GM23338 (cell line): ENCODE measurements at regions not wholly inside any gene's neighbourhood (a gene's known extent, or its start where the extent isn't known, plus 50 kb on each side); places are given as distances from the start of the nearest gene placed in this dataset.

Experiments used
- ATAC-seq: fragments of 200-7000 bp; cut with Tn5 transposase; 3 replicates; pipeline ENCODE4 v1.9.1; 2020
- DNase-seq: peaks from one replicate; pipeline ENCODE4 v3.0.0-alpha.2; 2015; ENCODE audit warnings: low spot score
- H2AFZ ChIP-seq: fragments of 200-600 bp; sonication (generic); 2 replicates; pipeline ENCODE4 v1.8.0; 2016; ENCODE audit warnings: antibody characterized with exemption, mild to moderate bottlenecking, moderate library complexity
- H3F3A ChIP-seq: fragments of 200-600 bp; sonication (generic); replicated peaks from 2 replicates; pipeline ENCODE4 v1.8.0; 2017; ENCODE audit warnings: antibody characterized with exemption, mixed run types, low read depth
- H3K27ac ChIP-seq: fragments of 200-600 bp; sonication (generic); 2 replicates; pipeline ENCODE4 v1.6.1; 2016; ENCODE audit warnings: low read depth
- H3K27me3 ChIP-seq: fragments of 200-600 bp; sonication (generic); 2 replicates; pipeline ENCODE4 v1.8.0; 2016; ENCODE audit warnings: mild to moderate bottlenecking, mixed run types, moderate library complexity; ENCODE audit not compliant: insufficient read depth
- H3K36me3 ChIP-seq: fragments of 200-600 bp; sonication (generic); 2 replicates; pipeline ENCODE4 v1.8.0; 2016; ENCODE audit warnings: mild to moderate bottlenecking; ENCODE audit not compliant: insufficient read depth
- H3K4me1 ChIP-seq: fragments of 200-600 bp; sonication (generic); 2 replicates; pipeline ENCODE4 v1.8.0; 2016; ENCODE audit warnings: mild to moderate bottlenecking, moderate library complexity; ENCODE audit not compliant: insufficient read depth
- H3K4me2 ChIP-seq: fragments of 200-600 bp; sonication (generic); 2 replicates; pipeline ENCODE4 v1.7.1; 2017; ENCODE audit warnings: mixed run types
- H3K4me3 ChIP-seq: fragments of 200-600 bp; sonication (generic); 2 replicates; pipeline ENCODE4 v1.6.1; 2016; ENCODE audit warnings: mixed run types
- H3K79me2 ChIP-seq: fragments of 200-600 bp; sonication (generic); replicated peaks from 2 replicates; pipeline ENCODE4 v1.8.0; 2017; ENCODE audit warnings: mild to moderate bottlenecking; ENCODE audit not compliant: insufficient read depth
- H3K9me2 ChIP-seq: fragments of 200-600 bp; sonication (generic); 2 replicates; pipeline ENCODE4 v1.8.0; 2017; ENCODE audit not compliant: insufficient read depth
- H4K20me1 ChIP-seq: fragments of 200-600 bp; sonication (generic); replicated peaks from 2 replicates; pipeline ENCODE4 v1.8.0; 2017; ENCODE audit warnings: mild to moderate bottlenecking; ENCODE audit not compliant: insufficient read depth
- H3K27ac Mint-ChIP-seq: 2 replicates; pipeline ENCODE4 v1.8.0; 2020; ENCODE audit warnings: inconsistent platforms, mild to moderate bottlenecking, moderate library complexity, mixed read lengths
- H3K27me3 Mint-ChIP-seq: 3 replicates; pipeline ENCODE4 v1.8.0; 2022; ENCODE audit warnings: low read depth, mild to moderate bottlenecking, moderate library complexity, mixed read lengths, inconsistent platforms; ENCODE audit not compliant: insufficient read depth, poor library complexity
- H3K36me3 Mint-ChIP-seq: 3 replicates; pipeline ENCODE4 v1.8.0; 2021; ENCODE audit warnings: low read depth, mild to moderate bottlenecking, inconsistent platforms, moderate library complexity, mixed read lengths
- H3K4me1 Mint-ChIP-seq: 3 replicates; pipeline ENCODE4 v1.8.0; 2020; ENCODE audit warnings: mild to moderate bottlenecking, inconsistent platforms, mixed read lengths
- H3K4me3 Mint-ChIP-seq: 3 replicates; pipeline ENCODE4 v1.8.0; 2021; ENCODE audit warnings: moderate library complexity, mild to moderate bottlenecking, inconsistent platforms, mixed read lengths
- H3K9me3 Mint-ChIP-seq: 3 replicates; pipeline ENCODE4 v1.8.0; 2020; ENCODE audit warnings: moderate library complexity, mild to moderate bottlenecking, inconsistent platforms, mixed read lengths
- EZH2 ChIP-seq: fragments of 200-600 bp; sonication (generic); IDR thresholded peaks from one replicate; pipeline ENCODE4 v1.8.0; 2017; ENCODE audit warnings: antibody characterized with exemption, mild to moderate bottlenecking, low read depth; ENCODE audit not compliant: unreplicated experiment
- EZH2phosphoT487 ChIP-seq: fragments of 200-600 bp; sonication (generic); IDR thresholded peaks from one replicate; pipeline ENCODE4 v1.8.1; 2018; ENCODE audit warnings: antibody characterized with exemption; ENCODE audit not compliant: unreplicated experiment
- NANOG ChIP-seq: IDR thresholded peaks from 2 replicates; pipeline ENCODE4 v1.6.1; 2016; ENCODE audit warnings: antibody characterized with exemption, borderline replicate concordance
- ZNF114 ChIP-seq: fragments of 250-450 bp; sonication (Bioruptor Pico); IDR thresholded peaks from 2 replicates; pipeline ENCODE4 v1.5.0; 2020; ENCODE audit warnings: mild to moderate bottlenecking, moderate library complexity
- ZNF331 ChIP-seq: fragments of 250-450 bp; sonication (Bioruptor Pico); IDR thresholded peaks from 2 replicates; pipeline ENCODE4 v1.5.0; 2020; ENCODE audit warnings: low read depth, mild to moderate bottlenecking, moderate library complexity
- TF ChIP-seq, protein P1 (sequence below): fragments of 250-450 bp; sonication (Bioruptor Pico); IDR thresholded peaks from 2 replicates; pipeline ENCODE4 v1.5.0; 2020; ENCODE audit warnings: mild to moderate bottlenecking, moderate library complexity
- TF ChIP-seq, protein P2 (sequence below), 2 experiments: fragments of 200-600 bp in 1 of 2; sonication (generic) in 1 of 2; conservative IDR thresholded peaks; 2 replicates each; pipeline versions ENCODE4 v1.5.1 to v1.6.1; 2016 to 2017; ENCODE audit warnings: antibody characterized with exemption in 2 of 2, low read depth in 2 of 2, mild to moderate bottlenecking in 2 of 2, moderate library complexity in 1 of 2

DNA sequence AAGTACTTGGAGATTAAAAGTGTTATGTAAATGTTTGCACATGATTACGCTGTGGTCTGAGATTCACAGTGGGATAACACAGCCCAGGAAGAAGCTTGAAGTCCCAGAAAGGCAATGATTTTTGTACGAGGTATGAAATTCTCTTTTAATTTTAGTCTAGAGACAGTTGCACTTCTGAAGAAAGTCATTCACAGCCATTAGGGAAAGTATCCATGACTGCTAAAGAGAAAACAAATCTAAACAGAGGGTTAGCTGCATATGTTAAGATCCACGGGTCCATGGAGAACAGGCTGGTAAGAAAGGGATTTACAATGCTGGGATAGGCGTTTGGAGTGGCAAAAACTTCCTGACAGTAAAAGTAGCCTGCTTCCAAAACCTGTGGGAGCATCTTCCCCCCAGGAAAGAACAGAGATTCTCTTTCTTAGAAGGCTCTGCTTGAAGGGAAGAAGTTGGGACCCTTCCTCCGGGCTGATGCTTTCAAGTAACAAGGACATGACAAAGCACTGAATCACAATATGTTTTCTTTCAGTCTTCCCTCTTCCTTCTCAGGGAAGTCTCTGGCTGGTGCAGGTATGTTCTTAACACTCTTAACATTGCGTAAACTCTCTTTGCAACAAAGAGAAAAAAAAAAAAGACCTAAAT is 220.8 kb upstream of the CELF2 start:
- TF ChIP-seq, protein P1, sequence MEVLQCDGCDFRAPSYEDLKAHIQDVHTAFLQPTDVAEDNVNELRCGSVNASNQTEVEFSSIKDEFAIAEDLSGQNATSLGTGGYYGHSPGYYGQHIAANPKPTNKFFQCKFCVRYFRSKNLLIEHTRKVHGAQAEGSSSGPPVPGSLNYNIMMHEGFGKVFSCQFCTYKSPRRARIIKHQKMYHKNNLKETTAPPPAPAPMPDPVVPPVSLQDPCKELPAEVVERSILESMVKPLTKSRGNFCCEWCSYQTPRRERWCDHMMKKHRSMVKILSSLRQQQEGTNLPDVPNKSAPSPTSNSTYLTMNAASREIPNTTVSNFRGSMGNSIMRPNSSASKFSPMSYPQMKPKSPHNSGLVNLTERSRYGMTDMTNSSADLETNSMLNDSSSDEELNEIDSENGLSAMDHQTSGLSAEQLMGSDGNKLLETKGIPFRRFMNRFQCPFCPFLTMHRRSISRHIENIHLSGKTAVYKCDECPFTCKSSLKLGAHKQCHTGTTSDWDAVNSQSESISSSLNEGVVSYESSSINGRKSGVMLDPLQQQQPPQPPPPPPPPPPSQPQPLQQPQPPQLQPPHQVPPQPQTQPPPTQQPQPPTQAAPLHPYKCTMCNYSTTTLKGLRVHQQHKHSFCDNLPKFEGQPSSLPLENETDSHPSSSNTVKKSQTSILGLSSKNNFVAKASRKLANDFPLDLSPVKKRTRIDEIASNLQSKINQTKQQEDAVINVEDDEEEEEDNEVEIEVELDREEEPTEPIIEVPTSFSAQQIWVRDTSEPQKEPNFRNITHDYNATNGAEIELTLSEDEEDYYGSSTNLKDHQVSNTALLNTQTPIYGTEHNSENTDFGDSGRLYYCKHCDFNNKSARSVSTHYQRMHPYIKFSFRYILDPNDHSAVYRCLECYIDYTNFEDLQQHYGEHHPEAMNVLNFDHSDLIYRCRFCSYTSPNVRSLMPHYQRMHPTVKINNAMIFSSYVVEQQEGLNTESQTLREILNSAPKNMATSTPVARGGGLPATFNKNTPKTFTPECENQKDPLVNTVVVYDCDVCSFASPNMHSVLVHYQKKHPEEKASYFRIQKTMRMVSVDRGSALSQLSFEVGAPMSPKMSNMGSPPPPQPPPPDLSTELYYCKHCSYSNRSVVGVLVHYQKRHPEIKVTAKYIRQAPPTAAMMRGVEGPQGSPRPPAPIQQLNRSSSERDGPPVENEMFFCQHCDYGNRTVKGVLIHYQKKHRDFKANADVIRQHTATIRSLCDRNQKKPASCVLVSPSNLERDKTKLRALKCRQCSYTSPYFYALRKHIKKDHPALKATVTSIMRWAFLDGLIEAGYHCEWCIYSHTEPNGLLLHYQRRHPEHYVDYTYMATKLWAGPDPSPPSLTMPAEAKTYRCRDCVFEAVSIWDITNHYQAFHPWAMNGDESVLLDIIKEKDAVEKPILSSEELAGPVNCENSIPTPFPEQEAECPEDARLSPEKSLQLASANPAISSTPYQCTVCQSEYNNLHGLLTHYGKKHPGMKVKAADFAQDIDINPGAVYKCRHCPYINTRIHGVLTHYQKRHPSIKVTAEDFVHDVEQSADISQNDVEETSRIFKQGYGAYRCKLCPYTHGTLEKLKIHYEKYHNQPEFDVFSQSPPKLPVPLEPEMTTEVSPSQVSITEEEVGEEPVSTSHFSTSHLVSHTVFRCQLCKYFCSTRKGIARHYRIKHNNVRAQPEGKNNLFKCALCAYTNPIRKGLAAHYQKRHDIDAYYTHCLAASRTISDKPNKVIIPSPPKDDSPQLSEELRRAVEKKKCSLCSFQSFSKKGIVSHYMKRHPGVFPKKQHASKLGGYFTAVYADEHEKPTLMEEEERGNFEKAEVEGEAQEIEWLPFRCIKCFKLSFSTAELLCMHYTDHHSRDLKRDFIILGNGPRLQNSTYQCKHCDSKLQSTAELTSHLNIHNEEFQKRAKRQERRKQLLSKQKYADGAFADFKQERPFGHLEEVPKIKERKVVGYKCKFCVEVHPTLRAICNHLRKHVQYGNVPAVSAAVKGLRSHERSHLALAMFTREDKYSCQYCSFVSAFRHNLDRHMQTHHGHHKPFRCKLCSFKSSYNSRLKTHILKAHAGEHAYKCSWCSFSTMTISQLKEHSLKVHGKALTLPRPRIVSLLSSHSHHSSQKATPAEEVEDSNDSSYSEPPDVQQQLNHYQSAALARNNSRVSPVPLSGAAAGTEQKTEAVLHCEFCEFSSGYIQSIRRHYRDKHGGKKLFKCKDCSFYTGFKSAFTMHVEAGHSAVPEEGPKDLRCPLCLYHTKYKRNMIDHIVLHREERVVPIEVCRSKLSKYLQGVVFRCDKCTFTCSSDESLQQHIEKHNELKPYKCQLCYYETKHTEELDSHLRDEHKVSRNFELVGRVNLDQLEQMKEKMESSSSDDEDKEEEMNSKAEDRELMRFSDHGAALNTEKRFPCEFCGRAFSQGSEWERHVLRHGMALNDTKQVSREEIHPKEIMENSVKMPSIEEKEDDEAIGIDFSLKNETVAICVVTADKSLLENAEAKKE: peak; percentile 54; the same call in 1 of the 2 replicates
- TF ChIP-seq, protein P2, sequence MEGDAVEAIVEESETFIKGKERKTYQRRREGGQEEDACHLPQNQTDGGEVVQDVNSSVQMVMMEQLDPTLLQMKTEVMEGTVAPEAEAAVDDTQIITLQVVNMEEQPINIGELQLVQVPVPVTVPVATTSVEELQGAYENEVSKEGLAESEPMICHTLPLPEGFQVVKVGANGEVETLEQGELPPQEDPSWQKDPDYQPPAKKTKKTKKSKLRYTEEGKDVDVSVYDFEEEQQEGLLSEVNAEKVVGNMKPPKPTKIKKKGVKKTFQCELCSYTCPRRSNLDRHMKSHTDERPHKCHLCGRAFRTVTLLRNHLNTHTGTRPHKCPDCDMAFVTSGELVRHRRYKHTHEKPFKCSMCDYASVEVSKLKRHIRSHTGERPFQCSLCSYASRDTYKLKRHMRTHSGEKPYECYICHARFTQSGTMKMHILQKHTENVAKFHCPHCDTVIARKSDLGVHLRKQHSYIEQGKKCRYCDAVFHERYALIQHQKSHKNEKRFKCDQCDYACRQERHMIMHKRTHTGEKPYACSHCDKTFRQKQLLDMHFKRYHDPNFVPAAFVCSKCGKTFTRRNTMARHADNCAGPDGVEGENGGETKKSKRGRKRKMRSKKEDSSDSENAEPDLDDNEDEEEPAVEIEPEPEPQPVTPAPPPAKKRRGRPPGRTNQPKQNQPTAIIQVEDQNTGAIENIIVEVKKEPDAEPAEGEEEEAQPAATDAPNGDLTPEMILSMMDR (conservative IDR thresholded peaks at IDR 0.05; ENCODE audit: low read depth in 2 of 2): no peak
- TF ChIP-seq NANOG (no peak), ZNF331 (CRISPR knock-in tag) (no peak), EZH2phosphoT487 (no peak), ZNF114 (no peak), EZH2 (no peak)
- H3K4me2 ChIP-seq: peak overlapping the region; percentile 65
- peak overlapping the region; percentile 20; the same call in 1 of the 2 replicates for H2AFZ ChIP-seq
- no peaks in the 10 kb centered on the region for H3K27me3 ChIP-seq
- H3K4me1 Mint-ChIP-seq: peaks cover 50% of the 10 kb centered on the region
- no peaks in the 10 kb centered on the region for H4K20me1 ChIP-seq
- H3K36me3 ChIP-seq: no peaks in the 10 kb centered on the region
- ATAC-seq (peak; percentile 67), DNase-seq (peak; percentile 66)
- H3F3A ChIP-seq: no peaks in the 10 kb centered on the region
- H3K27ac ChIP-seq: peak overlapping the region; percentile 68
- H3K27ac Mint-ChIP-seq: peak overlapping the region; percentile 72; the same call in 1 of the 2 replicates
- H3K4me1 ChIP-seq: peaks cover 36% of the 10 kb centered on the region
- H3K9me2 ChIP-seq: no peaks in the 10 kb centered on the region
- H3K79me2 ChIP-seq: no peaks in the 10 kb centered on the region
- peaks cover 11% of the 10 kb centered on the region for H3K27me3 Mint-ChIP-seq
- no peaks in the 10 kb centered on the region; the same call in 2 of the 3 replicates for H3K36me3 Mint-ChIP-seq
- no peak overlapping the region for H3K4me3 Mint-ChIP-seq
- no peak overlapping the region for H3K4me3 ChIP-seq
- H3K9me3 Mint-ChIP-seq: peaks cover 4% of the 10 kb centered on the region; the same call in 2 of the 3 replicates
